ENCODE measurements at regions not wholly inside any gene's neighbourhood (a gene's known extent, or its start where the extent isn't known, plus 50 kb on each side); places are given as distances from the start of the nearest gene placed in this dataset.

DNA sequence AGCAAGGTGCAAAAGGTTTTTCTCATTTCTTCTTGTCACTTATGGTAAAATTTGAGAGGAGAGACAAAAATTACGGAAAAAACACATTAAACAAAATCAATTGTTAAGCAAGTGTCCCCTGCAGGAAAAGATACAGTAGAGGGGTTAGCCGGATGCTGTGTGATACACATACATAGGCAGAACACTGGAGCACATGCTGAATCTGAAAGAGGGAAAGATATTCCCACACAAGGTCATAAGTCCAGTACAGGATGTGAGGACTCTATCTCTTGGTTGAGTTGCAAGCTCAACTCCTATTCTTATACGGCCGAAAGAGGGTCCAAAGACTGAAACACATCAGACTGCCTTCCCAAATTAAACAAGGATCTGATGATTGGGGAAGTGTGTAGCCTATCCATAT is 427.5 kb upstream of the NUDT12 start:
- TF ChIP-seq, protein P1, sequence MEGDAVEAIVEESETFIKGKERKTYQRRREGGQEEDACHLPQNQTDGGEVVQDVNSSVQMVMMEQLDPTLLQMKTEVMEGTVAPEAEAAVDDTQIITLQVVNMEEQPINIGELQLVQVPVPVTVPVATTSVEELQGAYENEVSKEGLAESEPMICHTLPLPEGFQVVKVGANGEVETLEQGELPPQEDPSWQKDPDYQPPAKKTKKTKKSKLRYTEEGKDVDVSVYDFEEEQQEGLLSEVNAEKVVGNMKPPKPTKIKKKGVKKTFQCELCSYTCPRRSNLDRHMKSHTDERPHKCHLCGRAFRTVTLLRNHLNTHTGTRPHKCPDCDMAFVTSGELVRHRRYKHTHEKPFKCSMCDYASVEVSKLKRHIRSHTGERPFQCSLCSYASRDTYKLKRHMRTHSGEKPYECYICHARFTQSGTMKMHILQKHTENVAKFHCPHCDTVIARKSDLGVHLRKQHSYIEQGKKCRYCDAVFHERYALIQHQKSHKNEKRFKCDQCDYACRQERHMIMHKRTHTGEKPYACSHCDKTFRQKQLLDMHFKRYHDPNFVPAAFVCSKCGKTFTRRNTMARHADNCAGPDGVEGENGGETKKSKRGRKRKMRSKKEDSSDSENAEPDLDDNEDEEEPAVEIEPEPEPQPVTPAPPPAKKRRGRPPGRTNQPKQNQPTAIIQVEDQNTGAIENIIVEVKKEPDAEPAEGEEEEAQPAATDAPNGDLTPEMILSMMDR (IDR thresholded peaks at IDR 0.05), result no peak
- TF ChIP-seq POLR2A (IDR thresholded peaks at IDR 0.05), result no peak
